ENCODE measurements at regions not wholly inside any gene's neighbourhood (a gene's known extent, or its start where the extent isn't known, plus 50 kb on each side); places are given as distances from the start of the nearest gene placed in this dataset. TPM values are rescaled to one million over a fixed set of nuclear protein-coding genes. Genes with fewer than 3 reads are reported as not detected.
"Not testable (repeated sequence)": the region's sequence is repeated elsewhere in the genome, so short reads cannot be mapped to it uniquely, and the experiment has no call there.

DNA sequence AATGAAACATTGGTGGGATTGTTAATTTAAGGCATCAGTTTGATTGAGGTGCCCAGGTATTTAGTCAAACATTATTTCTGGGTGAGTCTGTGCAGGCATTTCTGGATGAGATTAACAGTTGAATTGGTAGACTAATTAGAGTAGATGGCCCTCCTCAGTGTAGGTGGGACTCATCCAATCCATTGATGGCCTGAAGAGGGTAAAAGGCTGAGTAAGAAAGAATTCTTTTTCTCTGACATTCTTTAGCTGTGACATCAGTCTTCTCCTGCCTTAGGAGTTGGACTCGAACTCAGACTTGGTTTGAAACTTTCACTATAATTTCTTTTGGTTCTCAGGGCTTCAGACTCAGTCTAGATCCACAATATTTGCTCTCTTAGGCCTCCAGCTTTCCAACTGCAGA is 59.6 kb upstream of the ADAMTS5 start:
- H3K4me1 ChIP-seq (ENCODE audit: control insufficient read depth, insufficient read depth, low read length), result peaks cover 5% of the 10 kb centered on the region

DNA sequence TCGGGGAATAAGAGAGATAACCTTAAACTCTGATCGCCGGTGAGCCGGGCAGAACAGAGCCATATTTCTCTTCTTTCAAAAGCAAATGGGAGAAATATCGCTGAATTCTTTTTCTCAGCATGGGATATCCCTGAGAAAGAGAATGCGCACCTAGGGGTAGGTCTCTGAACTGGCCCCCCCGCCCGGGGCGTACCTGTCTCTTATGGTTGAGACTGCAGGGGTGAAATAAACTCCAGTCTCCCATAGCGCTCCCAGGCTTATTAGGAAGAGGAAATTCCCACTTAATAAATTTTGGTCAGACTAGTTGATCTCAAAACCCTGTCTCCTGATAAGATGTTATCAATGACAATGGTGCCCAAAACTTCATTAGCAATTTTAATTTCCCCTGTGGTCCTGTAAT is 58.8 kb upstream of the ADAMTS5 start:
- H3K36me3 ChIP-seq (ENCODE audit: insufficient read depth, low read length); H3K4me2 ChIP-seq (ENCODE audit: low read length); H3K4me1 ChIP-seq (ENCODE audit: control insufficient read depth, insufficient read depth, low read length); H3K9me3 ChIP-seq (replicated peaks; ENCODE audit: low read length); H3K4me3 ChIP-seq (ENCODE audit: low read length); H3K9ac ChIP-seq (ENCODE audit: low read depth, low read length); H3K27me3 ChIP-seq (ENCODE audit: control insufficient read depth, insufficient read depth, low read length): not testable (repeated sequence)

More for the DNA sequence above, 59.6 kb upstream of the ADAMTS5 start:
- Histone ChIP-seq H3K9ac (ENCODE audit: low read depth, low read length) (no peak overlapping the region), H3K9me3 (replicated peaks; ENCODE audit: low read length) (no peaks in the 10 kb centered on the region), H3K4me3 (ENCODE audit: low read length) (no peak overlapping the region), H3K36me3 (ENCODE audit: insufficient read depth, low read length) (no peaks in the 10 kb centered on the region), H3K27me3 (ENCODE audit: control insufficient read depth, insufficient read depth, low read length) (no peaks in the 10 kb centered on the region), H3K4me2 (ENCODE audit: low read length) (no peak overlapping the region)

DNA sequence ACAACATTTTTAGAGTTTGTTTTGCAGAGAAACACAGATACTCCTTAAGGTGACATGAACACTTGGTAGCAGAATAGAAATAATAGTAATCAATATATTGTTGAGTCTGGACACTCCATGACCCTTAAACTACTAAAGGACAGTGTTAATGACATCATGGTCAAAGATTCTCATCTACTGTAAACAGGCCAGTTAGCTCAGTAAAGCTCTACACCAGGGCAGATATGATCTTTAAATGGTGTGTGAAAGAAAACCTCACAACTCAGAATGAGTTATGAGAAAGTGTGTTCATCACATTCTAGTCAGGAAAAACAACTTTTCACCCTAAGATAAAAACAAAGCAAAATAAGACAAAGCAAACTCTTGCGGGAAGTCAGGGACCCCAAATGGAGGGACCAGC is 58.1 kb upstream of the ADAMTS5 start:
- no peaks in the 10 kb centered on the region for H3K36me3 ChIP-seq (ENCODE audit: insufficient read depth, low read length)
- H3K27me3 ChIP-seq (ENCODE audit: control insufficient read depth, insufficient read depth, low read length), result no peaks in the 10 kb centered on the region
- H3K4me1 ChIP-seq (ENCODE audit: control insufficient read depth, insufficient read depth, low read length), result peaks cover 5% of the 10 kb centered on the region
- H3K9ac ChIP-seq (ENCODE audit: low read depth, low read length), result peak overlapping the region; percentile 5
- no peak overlapping the region for H3K4me2 ChIP-seq (ENCODE audit: low read length)
- no peaks in the 10 kb centered on the region for H3K9me3 ChIP-seq (replicated peaks; ENCODE audit: low read length)
- H3K4me3 ChIP-seq (ENCODE audit: low read length), result no peak overlapping the region

DNA sequence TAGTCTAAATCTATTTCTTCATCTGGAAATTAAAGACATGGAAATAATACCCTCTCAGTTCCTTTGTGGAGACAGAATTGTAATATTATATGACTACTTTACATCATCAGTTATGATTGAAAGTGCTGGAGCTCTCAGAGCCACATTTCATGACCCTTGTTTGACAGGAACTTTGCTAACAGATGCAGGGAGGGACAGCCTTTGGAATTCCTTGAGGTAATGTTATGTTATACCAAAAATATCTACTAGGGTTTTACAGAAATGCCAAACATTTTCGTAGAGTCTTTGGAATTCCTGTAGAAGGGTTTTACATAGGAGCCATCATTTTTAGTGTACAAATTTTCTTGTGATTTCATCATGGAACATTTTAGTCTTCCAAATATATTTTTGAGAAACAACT is 57.4 kb upstream of the ADAMTS5 start:
- H3K4me2 ChIP-seq (ENCODE audit: low read length), result no peak overlapping the region
- H3K27me3 ChIP-seq (ENCODE audit: control insufficient read depth, insufficient read depth, low read length), result no peaks in the 10 kb centered on the region

DNA sequence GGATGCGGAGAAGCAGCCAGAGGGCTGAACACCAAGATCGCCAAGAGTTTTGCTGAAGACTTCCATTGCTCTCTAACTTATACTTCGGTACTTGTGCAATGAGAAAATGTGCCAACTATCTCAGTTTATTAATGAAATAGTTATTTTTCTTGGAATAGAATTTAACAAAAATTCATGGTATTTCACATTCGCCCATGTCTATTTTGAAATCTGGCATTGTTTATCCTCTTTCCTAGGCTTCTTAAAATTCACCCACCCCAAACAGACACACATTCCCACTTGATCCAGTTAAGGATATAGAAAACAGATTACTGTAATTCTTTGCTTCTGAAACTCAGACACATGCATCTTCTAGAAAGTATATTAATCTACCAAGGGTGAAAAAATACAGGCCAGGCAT is 56.3 kb upstream of the ADAMTS5 start:
- Histone ChIP-seq H3K27me3 (ENCODE audit: control insufficient read depth, insufficient read depth, low read length) (no peaks in the 10 kb centered on the region), H3K36me3 (ENCODE audit: insufficient read depth, low read length) (no peaks in the 10 kb centered on the region), H3K4me1 (ENCODE audit: control insufficient read depth, insufficient read depth, low read length) (peaks cover 5% of the 10 kb centered on the region), H3K9ac (ENCODE audit: low read depth, low read length) (no peak overlapping the region), H3K9me3 (replicated peaks; ENCODE audit: low read length) (no peaks in the 10 kb centered on the region), H3K4me3 (ENCODE audit: low read length) (no peak overlapping the region), H3K4me2 (ENCODE audit: low read length) (no peak overlapping the region)

More for the DNA sequence above, 57.4 kb upstream of the ADAMTS5 start:
- Histone ChIP-seq H3K9ac (ENCODE audit: low read depth, low read length) (peak overlapping the region; percentile 23), H3K36me3 (ENCODE audit: insufficient read depth, low read length) (no peaks in the 10 kb centered on the region), H3K4me1 (ENCODE audit: control insufficient read depth, insufficient read depth, low read length) (peaks cover 5% of the 10 kb centered on the region), H3K9me3 (replicated peaks; ENCODE audit: low read length) (no peaks in the 10 kb centered on the region), H3K4me3 (ENCODE audit: low read length) (no peak overlapping the region)

DNA sequence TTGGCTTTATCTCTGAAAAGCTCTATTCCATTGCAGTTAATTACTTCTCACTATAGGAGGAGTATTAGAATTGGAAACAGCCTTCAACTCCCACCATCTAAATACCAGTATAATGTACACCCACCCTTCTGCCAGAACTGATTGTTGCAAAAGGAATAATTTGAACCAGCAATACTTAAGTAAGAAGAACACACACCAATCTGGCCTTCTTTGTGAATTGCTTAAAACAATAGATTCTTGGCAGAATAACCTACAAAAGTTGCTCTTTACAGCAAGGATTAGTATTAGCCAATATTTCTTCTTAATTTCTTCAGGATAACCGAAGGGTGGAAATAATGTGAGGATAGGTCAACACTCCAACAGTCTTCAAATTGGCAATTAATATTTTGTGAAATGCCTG is 54.9 kb upstream of the ADAMTS5 start:
- Histone ChIP-seq H3K4me3 (ENCODE audit: low read length) (no peak overlapping the region), H3K4me1 (ENCODE audit: control insufficient read depth, insufficient read depth, low read length) (peaks cover 5% of the 10 kb centered on the region), H3K4me2 (ENCODE audit: low read length) (no peak overlapping the region), H3K27me3 (ENCODE audit: control insufficient read depth, insufficient read depth, low read length) (no peaks in the 10 kb centered on the region), H3K36me3 (ENCODE audit: insufficient read depth, low read length) (no peaks in the 10 kb centered on the region), H3K9me3 (replicated peaks; ENCODE audit: low read length) (no peaks in the 10 kb centered on the region), H3K9ac (ENCODE audit: low read depth, low read length) (no peak overlapping the region)

DNA sequence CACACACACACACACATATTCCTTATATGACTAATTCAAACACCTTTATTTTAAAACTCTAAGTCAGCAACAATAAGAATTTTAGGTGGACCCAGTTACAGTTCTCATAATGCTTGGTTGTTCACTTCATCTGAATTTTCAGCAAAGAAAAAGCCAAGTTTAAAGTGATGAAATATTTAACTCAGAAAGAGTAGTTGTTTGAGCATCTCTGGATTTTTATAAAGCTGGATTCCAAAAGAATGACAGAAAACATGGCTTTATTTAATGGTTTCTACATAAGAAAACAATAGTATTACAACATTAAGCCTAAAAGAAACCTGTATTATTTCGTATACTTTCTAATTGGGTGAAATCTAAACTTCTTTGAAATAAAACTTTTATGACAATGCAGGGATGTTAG is 54.2 kb upstream of the ADAMTS5 start:
- Histone ChIP-seq H3K4me3 (ENCODE audit: low read length) (no peak overlapping the region), H3K36me3 (ENCODE audit: insufficient read depth, low read length) (no peaks in the 10 kb centered on the region), H3K9me3 (replicated peaks; ENCODE audit: low read length) (no peaks in the 10 kb centered on the region), H3K27me3 (ENCODE audit: control insufficient read depth, insufficient read depth, low read length) (no peaks in the 10 kb centered on the region), H3K9ac (ENCODE audit: low read depth, low read length) (no peak overlapping the region), H3K4me2 (ENCODE audit: low read length) (no peak overlapping the region), H3K4me1 (ENCODE audit: control insufficient read depth, insufficient read depth, low read length) (peaks cover 5% of the 10 kb centered on the region)

DNA sequence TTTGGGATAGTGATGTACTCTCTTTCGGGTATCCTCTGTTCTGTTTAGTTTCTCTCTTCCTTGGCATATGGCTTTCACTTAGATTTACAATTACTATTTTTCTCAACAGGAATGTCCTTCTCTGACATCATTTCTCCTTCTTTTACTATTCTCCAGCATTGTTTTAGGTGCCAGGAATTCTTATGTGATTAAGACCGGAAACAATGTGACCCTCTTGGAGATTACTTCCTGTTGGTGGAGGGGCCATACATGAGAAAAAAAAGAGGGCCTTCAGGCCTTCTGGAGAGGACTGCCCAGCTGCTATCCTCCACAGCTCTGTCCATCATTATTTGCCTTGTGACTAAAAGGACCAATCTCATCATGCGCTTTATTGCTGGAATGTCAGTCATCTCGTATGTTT is 50.4 kb upstream of the ADAMTS5 start:
- Histone ChIP-seq H3K4me2 (ENCODE audit: low read length) (no peak overlapping the region), H3K4me1 (ENCODE audit: control insufficient read depth, insufficient read depth, low read length) (no peaks in the 10 kb centered on the region), H3K9me3 (replicated peaks; ENCODE audit: low read length) (no peaks in the 10 kb centered on the region), H3K9ac (ENCODE audit: low read depth, low read length) (no peak overlapping the region), H3K27me3 (ENCODE audit: control insufficient read depth, insufficient read depth, low read length) (no peaks in the 10 kb centered on the region), H3K4me3 (ENCODE audit: low read length) (no peak overlapping the region), H3K36me3 (ENCODE audit: insufficient read depth, low read length) (no peaks in the 10 kb centered on the region)

Small RNA genes in the stretch of these regions (small RNA-seq; reads per million reads assigned to genes)
- not detected for gene NCSTNP1
- not detected for gene RF00026

All from skeletal muscle satellite cell (primary cell).